A549 (cell line): ENCODE measurements at regions not wholly inside any gene's neighbourhood (a gene's known extent, or its start where the extent isn't known, plus 50 kb on each side); places are given as distances from the start of the nearest gene placed in this dataset.

Experiments
- ATAC-seq, 2 experiments: fragments of 200-7000 bp in 1 of 2; fragments of >200 bp in 1 of 2; cut with Nextera tagmentation in 1 of 2; cut with Tn5 transposase in 1 of 2; 3 replicates each; pipeline versions ENCODE4 v1.8.0 to v1.9.1; 2018 to 2020; ENCODE audit warnings: mild to moderate bottlenecking in 1 of 2, moderate library complexity in 1 of 2
- CTCF ChIA-PET: fragments of 300-600 bp; sonication (Branson Sonifier 250); formaldehyde crosslinking; extraction: SDS; loops from one replicate; lab custom pipeline; 2021; ENCODE audit warnings: antibody characterized with exemption, inconsistent platforms; lab: Yijun Ruan, JAX
- POLR2A ChIA-PET: fragments of 350-600 bp; formaldehyde crosslinking; extraction: SDS; loops from one replicate; lab custom pipeline; 2021; ENCODE audit warnings: antibody characterized with exemption, inconsistent platforms; lab: Yijun Ruan, JAX
- DNase-seq, 2 experiments: peaks; one replicate each; pipeline versions ENCODE4 v3.0.0 to v3.0.0-alpha.2; 2011 to 2016; ENCODE audit warnings: low read depth in 1 of 2, low spot score in 1 of 2
- FAIRE-seq: peaks from 2 replicates; lab custom pipeline; 2011; peaks lifted over from hg19 to GRCh38; lab: Jason Lieb, UNC
- H3K27ac ChIP-seq, 2 experiments: fragments of >200 bp; sonication (Bioruptor Twin); formaldehyde crosslinking; 3 replicates each; pipeline ENCODE4 v1.5.1; 2016 to 2017
- H3K4me1 ChIP-seq: fragments of >200 bp; sonication (Bioruptor Twin); formaldehyde crosslinking; 3 replicates; pipeline ENCODE4 v1.6.1; 2016
- H3K4me2 ChIP-seq: fragments of >200 bp; sonication (Bioruptor Twin); formaldehyde crosslinking; 3 replicates; pipeline ENCODE4 v1.6.1; 2016
- H3K4me3 ChIP-seq: fragments of >200 bp; sonication (Bioruptor Twin); formaldehyde crosslinking; 3 replicates; pipeline ENCODE4 v1.5.1; 2016
- H3K9me3 ChIP-seq: fragments of >200 bp; sonication (Bioruptor Twin); formaldehyde crosslinking; 3 replicates; pipeline ENCODE4 v1.6.1; 2016
- BHLHE40 ChIP-seq: IDR thresholded peaks from 2 replicates; pipeline ENCODE4 v1.6.1; 2012; ENCODE audit warnings: low read depth, low read length, inconsistent platforms
- CEBPB ChIP-seq, 2 experiments: fragments of >200 bp in 1 of 2; sonication (Bioruptor Twin) in 1 of 2; formaldehyde crosslinking in 1 of 2; IDR thresholded peaks; 2 replicates each; pipeline ENCODE4 v1.6.1; 2012 to 2016
- EHF ChIP-seq: fragments of 250-450 bp; sonication (Bioruptor Pico); IDR thresholded peaks from 2 replicates; pipeline ENCODE4 v1.5.0; 2020; ENCODE audit warnings: mild to moderate bottlenecking
- EHMT2 ChIP-seq: fragments of 200-600 bp; sonication (generic); IDR thresholded peaks from 2 replicates; pipeline ENCODE4 v1.6.1; 2016; ENCODE audit warnings: antibody characterized with exemption, low read depth, mild to moderate bottlenecking, moderate library complexity
- ESRRA ChIP-seq: fragments of 150-350 bp; IDR thresholded peaks from 2 replicates; pipeline ENCODE4 v1.6.1; 2014; ENCODE audit warnings: mild to moderate bottlenecking, low read length, borderline replicate concordance
- GATA3 ChIP-seq: IDR thresholded peaks from 2 replicates; pipeline ENCODE4 v1.6.1; 2012; ENCODE audit warnings: borderline replicate concordance
- HDAC2 ChIP-seq: fragments of 200-600 bp; sonication (generic); IDR thresholded peaks from 2 replicates; pipeline ENCODE4 v1.6.1; 2016
- JUN ChIP-seq, 2 experiments: fragments of >200 bp; sonication (Bioruptor Twin); formaldehyde crosslinking; IDR thresholded peaks; 2 replicates in 1 of 2; 3 replicates in 1 of 2; pipeline ENCODE4 v1.6.1; 2016 to 2017
- KDM1A ChIP-seq: fragments of 200-600 bp; sonication (generic); IDR thresholded peaks from 2 replicates; pipeline ENCODE4 v1.6.1; 2016; ENCODE audit warnings: low read depth, mild to moderate bottlenecking
- KDM5A ChIP-seq: fragments of 200-600 bp; sonication (generic); IDR thresholded peaks from 2 replicates; pipeline ENCODE4 v1.6.1; 2016; ENCODE audit warnings: antibody characterized with exemption, mild to moderate bottlenecking
- MAZ ChIP-seq: fragments of 150-350 bp; IDR thresholded peaks from 2 replicates; pipeline ENCODE4 v1.6.1; 2014; ENCODE audit warnings: antibody characterized with exemption, low read depth, low read length, borderline replicate concordance
- NPAS2 ChIP-seq: fragments of 250-450 bp; sonication (Bioruptor Pico); IDR thresholded peaks from 2 replicates; pipeline ENCODE4 v1.8.0; 2022; ENCODE audit warnings: mild to moderate bottlenecking, moderate library complexity, borderline replicate concordance
- PHF8 ChIP-seq: fragments of 200-600 bp; sonication (generic); IDR thresholded peaks from 2 replicates; pipeline ENCODE4 v1.6.1; 2016; ENCODE audit warnings: low read depth, mild to moderate bottlenecking, antibody characterized with exemption, moderate library complexity, borderline replicate concordance
- POLR2A ChIP-seq: IDR thresholded peaks from 2 replicates; pipeline ENCODE4 v1.6.1; 2012; ENCODE audit warnings: mild to moderate bottlenecking, low read length
- RARB ChIP-seq: fragments of 250-450 bp; sonication (Bioruptor Pico); IDR thresholded peaks from 2 replicates; pipeline ENCODE4 v1.8.0; 2021; ENCODE audit warnings: mild to moderate bottlenecking, moderate library complexity
- RCOR1 ChIP-seq: fragments of 150-350 bp; IDR thresholded peaks from 2 replicates; pipeline ENCODE4 v1.6.1; 2014; ENCODE audit warnings: antibody characterized with exemption, low read length, low read depth
- RFX5 ChIP-seq: fragments of 450-650 bp; IDR thresholded peaks from 2 replicates; pipeline ENCODE4 v1.7.1; 2014; ENCODE audit warnings: antibody characterized with exemption, mild to moderate bottlenecking, moderate library complexity
- SMC3 ChIP-seq: fragments of >200 bp; sonication (Bioruptor Twin); formaldehyde crosslinking; IDR thresholded peaks from 3 replicates; pipeline ENCODE4 v1.6.1; 2018; ENCODE audit warnings: inconsistent platforms
- SREBF2 ChIP-seq: fragments of 450-650 bp; IDR thresholded peaks from 2 replicates; pipeline ENCODE4 v1.6.1; 2014; ENCODE audit warnings: mild to moderate bottlenecking, moderate library complexity
- TP53 ChIP-seq: fragments of 250-450 bp; sonication (Bioruptor Pico); IDR thresholded peaks from 2 replicates; pipeline ENCODE4 v1.5.0; 2021; ENCODE audit warnings: mild to moderate bottlenecking, moderate library complexity
- ZFP36 ChIP-seq: fragments of 450-650 bp; IDR thresholded peaks from 2 replicates; pipeline ENCODE4 v1.6.1; 2014; ENCODE audit warnings: borderline replicate concordance; ENCODE audit not compliant: partially characterized antibody
- ZNF302 ChIP-seq: fragments of 250-450 bp; sonication (Bioruptor Pico); IDR thresholded peaks from 2 replicates; pipeline ENCODE4 v1.9.0; 2021; ENCODE audit warnings: inconsistent platforms, mild to moderate bottlenecking, moderate library complexity
- WGBS: methylation state at CpG from one replicate; pipeline ENCODE4 v1.1.6; 2017; ENCODE audit errors: missing lambda C conversion rate; 5-methylcytosine and 5-hydroxymethylcytosine counted together
- TF ChIP-seq, protein P1 (sequence below): fragments of 250-450 bp; sonication (Bioruptor Pico); IDR thresholded peaks from 2 replicates; pipeline ENCODE4 v1.5.0; 2020; ENCODE audit warnings: low read depth, mild to moderate bottlenecking, moderate library complexity
- TF ChIP-seq, protein P2 (sequence below): IDR thresholded peaks from 2 replicates; pipeline ENCODE4 v1.6.1; 2012; ENCODE audit warnings: low read depth, borderline replicate concordance
- TF ChIP-seq, protein P3 (sequence below): fragments of 200-600 bp; sonication (generic); IDR thresholded peaks from 2 replicates; pipeline ENCODE4 v1.6.1; 2016; ENCODE audit warnings: antibody characterized with exemption, mild to moderate bottlenecking, moderate library complexity
- TF ChIP-seq, protein P4 (sequence below): fragments of >200 bp; sonication (Bioruptor Twin); formaldehyde crosslinking; IDR thresholded peaks from 2 replicates; pipeline ENCODE4 v1.6.1; 2016

DNA sequence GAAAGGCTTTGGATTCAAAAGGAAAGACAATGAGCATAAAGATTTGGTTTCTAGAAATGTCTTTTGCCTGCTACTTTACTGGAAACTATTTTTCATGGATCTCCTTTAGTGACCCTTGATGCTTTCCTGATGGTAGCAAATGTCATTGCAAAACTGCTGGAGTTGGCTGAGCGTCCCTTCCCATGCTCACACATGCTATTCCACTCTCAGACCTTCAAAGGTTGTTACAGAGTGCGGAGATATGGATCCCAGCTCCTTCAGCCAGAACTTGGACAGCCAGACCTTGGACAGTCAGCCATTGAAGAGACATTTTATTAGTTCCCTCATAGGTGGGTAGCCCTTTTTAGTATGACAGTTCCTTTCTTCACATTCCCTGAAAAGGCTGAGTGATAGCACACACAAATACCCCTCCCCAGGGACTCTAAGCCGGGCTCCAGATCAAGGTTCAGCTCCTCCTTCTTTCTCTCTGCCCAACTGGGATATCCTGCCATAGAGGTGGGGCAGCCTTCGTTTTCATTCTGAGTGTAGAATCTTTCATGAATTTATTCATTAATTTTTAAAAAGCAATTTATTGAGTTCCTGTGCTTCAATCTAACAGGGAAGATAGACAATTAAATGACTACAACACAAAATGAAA lies 153.3 kb upstream of the SLC44A1 start:
- Histone ChIP-seq H3K4me2 (no peak overlapping the region), H3K4me3 (no peak overlapping the region), H3K4me1 (no peaks in the 10 kb centered on the region), H3K27ac (no peak overlapping the region), H3K9me3 (no peaks in the 10 kb centered on the region)
- TF ChIP-seq TP53 (CRISPR knock-in tag) (no peak), KDM5A (no peak), GATA3 (no peak), EHF (CRISPR knock-in tag) (no peak), ESRRA (no peak), MAZ (no peak), ZFP36 (no peak), PHF8 (no peak), KDM1A (no peak), NPAS2 (no peak), ZNF302 (CRISPR knock-in tag) (no peak), RARB (CRISPR knock-in tag) (no peak), EHMT2 (no peak), SREBF2 (no peak)
- TF ChIP-seq, protein P1, sequence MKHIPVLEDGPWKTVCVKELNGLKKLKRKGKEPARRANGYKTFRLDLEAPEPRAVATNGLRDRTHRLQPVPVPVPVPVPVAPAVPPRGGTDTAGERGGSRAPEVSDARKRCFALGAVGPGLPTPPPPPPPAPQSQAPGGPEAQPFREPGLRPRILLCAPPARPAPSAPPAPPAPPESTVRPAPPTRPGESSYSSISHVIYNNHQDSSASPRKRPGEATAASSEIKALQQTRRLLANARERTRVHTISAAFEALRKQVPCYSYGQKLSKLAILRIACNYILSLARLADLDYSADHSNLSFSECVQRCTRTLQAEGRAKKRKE (CRISPR knock-in tag) = no peak
- CTCF ChIA-PET = interaction anchor here (1.6 kb wide), 1 partner anchor 164 kb away, joined by 3 read pairs; no protein-coding TSS in a partner anchor
- WGBS = 61% methylated on average over 4 of the region's 4 CpGs
- no peak for FAIRE-seq
- DNase-seq = no peak
- ATAC-seq = no peak
- POLR2A ChIA-PET = no interaction called here

DNA sequence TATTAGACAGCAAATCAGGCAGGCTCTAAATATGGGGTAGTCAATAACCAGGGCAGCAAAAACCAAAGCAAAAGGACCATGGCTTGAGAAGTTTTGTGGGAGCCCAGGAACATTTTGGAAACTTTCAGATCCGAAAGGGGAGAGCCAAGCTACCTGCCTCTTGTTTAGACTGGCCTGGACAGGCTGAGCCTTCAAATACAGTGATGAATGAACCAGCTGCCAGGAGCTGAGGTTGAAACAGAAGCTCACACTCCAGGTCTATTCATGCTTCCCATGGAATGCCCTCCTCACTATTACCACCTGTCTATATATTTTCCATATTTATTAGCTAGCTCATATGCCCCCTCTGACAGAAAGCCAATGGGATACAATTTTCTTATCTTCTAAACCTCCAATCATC lies 150.8 kb upstream of the SLC44A1 start:
- CTCF ChIA-PET = interaction anchor here (0.7 kb wide), 2 partner anchors 16 to 220 kb away, joined by 3 to 4 read pairs; no protein-coding TSS in a partner anchor

More for the DNA sequence above, 150.8 kb upstream of the SLC44A1 start:
- 65% methylated on average over 1 of the region's 1 CpG for WGBS
- Histone ChIP-seq H3K4me1 (no peaks in the 10 kb centered on the region), H3K4me3 (no peak overlapping the region), H3K9me3 (no peaks in the 10 kb centered on the region), H3K27ac (no peak overlapping the region), H3K4me2 (no peak overlapping the region)
- DNase-seq (no peak), ATAC-seq (no peak), FAIRE-seq (no peak)
- POLR2A ChIA-PET = no interaction called here
- TF ChIP-seq RFX5 (no peak), RCOR1 (no peak), NPAS2 (no peak), EHF (CRISPR knock-in tag) (no peak), HDAC2 (no peak), SREBF2 (no peak), JUN (IDR thresholded peaks at IDR 0.05) (no peak), CEBPB (IDR thresholded peaks at IDR 0.05) (no peak), POLR2A (no peak), BHLHE40 (no peak), SMC3 (no peak), ESRRA (no peak), MAZ (no peak)
- TF ChIP-seq, protein P2, sequence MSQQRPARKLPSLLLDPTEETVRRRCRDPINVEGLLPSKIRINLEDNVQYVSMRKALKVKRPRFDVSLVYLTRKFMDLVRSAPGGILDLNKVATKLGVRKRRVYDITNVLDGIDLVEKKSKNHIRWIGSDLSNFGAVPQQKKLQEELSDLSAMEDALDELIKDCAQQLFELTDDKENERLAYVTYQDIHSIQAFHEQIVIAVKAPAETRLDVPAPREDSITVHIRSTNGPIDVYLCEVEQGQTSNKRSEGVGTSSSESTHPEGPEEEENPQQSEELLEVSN = no peak
- TF ChIP-seq, protein P3, sequence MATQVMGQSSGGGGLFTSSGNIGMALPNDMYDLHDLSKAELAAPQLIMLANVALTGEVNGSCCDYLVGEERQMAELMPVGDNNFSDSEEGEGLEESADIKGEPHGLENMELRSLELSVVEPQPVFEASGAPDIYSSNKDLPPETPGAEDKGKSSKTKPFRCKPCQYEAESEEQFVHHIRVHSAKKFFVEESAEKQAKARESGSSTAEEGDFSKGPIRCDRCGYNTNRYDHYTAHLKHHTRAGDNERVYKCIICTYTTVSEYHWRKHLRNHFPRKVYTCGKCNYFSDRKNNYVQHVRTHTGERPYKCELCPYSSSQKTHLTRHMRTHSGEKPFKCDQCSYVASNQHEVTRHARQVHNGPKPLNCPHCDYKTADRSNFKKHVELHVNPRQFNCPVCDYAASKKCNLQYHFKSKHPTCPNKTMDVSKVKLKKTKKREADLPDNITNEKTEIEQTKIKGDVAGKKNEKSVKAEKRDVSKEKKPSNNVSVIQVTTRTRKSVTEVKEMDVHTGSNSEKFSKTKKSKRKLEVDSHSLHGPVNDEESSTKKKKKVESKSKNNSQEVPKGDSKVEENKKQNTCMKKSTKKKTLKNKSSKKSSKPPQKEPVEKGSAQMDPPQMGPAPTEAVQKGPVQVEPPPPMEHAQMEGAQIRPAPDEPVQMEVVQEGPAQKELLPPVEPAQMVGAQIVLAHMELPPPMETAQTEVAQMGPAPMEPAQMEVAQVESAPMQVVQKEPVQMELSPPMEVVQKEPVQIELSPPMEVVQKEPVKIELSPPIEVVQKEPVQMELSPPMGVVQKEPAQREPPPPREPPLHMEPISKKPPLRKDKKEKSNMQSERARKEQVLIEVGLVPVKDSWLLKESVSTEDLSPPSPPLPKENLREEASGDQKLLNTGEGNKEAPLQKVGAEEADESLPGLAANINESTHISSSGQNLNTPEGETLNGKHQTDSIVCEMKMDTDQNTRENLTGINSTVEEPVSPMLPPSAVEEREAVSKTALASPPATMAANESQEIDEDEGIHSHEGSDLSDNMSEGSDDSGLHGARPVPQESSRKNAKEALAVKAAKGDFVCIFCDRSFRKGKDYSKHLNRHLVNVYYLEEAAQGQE = no peak
- TF ChIP-seq, protein P4, sequence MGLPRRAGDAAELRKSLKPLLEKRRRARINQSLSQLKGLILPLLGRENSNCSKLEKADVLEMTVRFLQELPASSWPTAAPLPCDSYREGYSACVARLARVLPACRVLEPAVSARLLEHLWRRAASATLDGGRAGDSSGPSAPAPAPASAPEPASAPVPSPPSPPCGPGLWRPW = no peak
